Tibial nerve (tissue), 3 donors: ENCODE measurements at regions not wholly inside any gene's neighbourhood (a gene's known extent, or its start where the extent isn't known, plus 50 kb on each side); places are given as distances from the start of the nearest gene placed in this dataset.

Experiments
- POLR2A ChIP-seq, 2 donors: fragments of 450-650 bp; IDR thresholded peaks; one replicate each; pipeline ENCODE4 v1.6.1; 2017; ENCODE audit warnings: antibody characterized with exemption in 2 of 2, mild to moderate bottlenecking in 2 of 2, moderate library complexity in 2 of 2
- TF ChIP-seq, protein P1 (sequence below), 5 experiments: fragments of 200-600 bp in 3 of 5; fragments of 450-650 bp in 2 of 5; sonication (generic) in 3 of 5; IDR thresholded peaks; one replicate each; pipeline ENCODE4 v1.5.1; 2016 to 2019; ENCODE audit warnings: antibody characterized with exemption in 5 of 5, mild to moderate bottlenecking in 3 of 5, moderate library complexity in 2 of 5

DNA sequence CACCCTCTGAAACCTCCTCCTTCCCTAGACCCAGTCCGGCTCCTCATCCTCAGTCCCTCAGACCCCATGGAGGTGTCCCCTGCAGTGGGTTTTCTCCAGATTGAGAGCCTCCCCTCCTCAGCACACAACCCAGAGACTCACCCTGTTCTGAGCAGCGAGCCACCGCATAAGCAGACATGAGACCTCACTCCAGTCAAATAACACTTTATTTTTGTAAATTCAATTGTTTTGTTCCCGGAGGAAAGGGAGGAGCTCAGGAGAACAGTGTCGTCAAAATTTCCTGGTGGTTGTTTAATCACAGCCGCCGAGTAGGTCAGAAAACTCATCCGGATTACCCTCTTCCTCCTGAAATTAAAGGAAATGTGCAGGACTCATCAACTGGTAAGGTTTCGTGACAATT is 57.5 kb downstream of the ERICH4 start:
- no peak for TF ChIP-seq POLR2A (IDR thresholded peaks at IDR 0.05)
- TF ChIP-seq, protein P1, sequence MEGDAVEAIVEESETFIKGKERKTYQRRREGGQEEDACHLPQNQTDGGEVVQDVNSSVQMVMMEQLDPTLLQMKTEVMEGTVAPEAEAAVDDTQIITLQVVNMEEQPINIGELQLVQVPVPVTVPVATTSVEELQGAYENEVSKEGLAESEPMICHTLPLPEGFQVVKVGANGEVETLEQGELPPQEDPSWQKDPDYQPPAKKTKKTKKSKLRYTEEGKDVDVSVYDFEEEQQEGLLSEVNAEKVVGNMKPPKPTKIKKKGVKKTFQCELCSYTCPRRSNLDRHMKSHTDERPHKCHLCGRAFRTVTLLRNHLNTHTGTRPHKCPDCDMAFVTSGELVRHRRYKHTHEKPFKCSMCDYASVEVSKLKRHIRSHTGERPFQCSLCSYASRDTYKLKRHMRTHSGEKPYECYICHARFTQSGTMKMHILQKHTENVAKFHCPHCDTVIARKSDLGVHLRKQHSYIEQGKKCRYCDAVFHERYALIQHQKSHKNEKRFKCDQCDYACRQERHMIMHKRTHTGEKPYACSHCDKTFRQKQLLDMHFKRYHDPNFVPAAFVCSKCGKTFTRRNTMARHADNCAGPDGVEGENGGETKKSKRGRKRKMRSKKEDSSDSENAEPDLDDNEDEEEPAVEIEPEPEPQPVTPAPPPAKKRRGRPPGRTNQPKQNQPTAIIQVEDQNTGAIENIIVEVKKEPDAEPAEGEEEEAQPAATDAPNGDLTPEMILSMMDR (IDR thresholded peaks at IDR 0.05) = no peak
